Panc1 (cell line): ENCODE measurements at regions not wholly inside any gene's neighbourhood (a gene's known extent, or its start where the extent isn't known, plus 50 kb on each side); places are given as distances from the start of the nearest gene placed in this dataset.

Source experiments
- CTCF ChIP-seq: fragments of 450-650 bp; IDR thresholded peaks from 2 replicates; pipeline ENCODE4 v1.5.1; 2017; ENCODE audit warnings: mild to moderate bottlenecking
- POLR2AphosphoS5 ChIP-seq: IDR thresholded peaks from 2 replicates; pipeline ENCODE4 v1.6.1; 2012; ENCODE audit warnings: mild to moderate bottlenecking, low read depth, low read length, moderate library complexity
- SIN3A ChIP-seq: IDR thresholded peaks from 2 replicates; pipeline ENCODE4 v1.6.1; 2012; ENCODE audit warnings: low read depth, mild to moderate bottlenecking, low read length, moderate library complexity, borderline replicate concordance; ENCODE audit not compliant: insufficient read depth
- TCF7L2 ChIP-seq: IDR thresholded peaks from 2 replicates; pipeline ENCODE4 v1.6.1; 2011; ENCODE audit warnings: mild to moderate bottlenecking, low read depth, low read length, inconsistent platforms
- TF ChIP-seq, protein P1 (sequence below), 2 experiments: IDR thresholded peaks; 2 replicates each; pipeline ENCODE4 v1.6.1; 2011 to 2012; ENCODE audit warnings: low read depth in 2 of 2, control low read depth in 1 of 2, low read length in 1 of 2, mild to moderate bottlenecking in 1 of 2, moderate library complexity in 1 of 2; ENCODE audit not compliant: insufficient read depth in 1 of 2

DNA sequence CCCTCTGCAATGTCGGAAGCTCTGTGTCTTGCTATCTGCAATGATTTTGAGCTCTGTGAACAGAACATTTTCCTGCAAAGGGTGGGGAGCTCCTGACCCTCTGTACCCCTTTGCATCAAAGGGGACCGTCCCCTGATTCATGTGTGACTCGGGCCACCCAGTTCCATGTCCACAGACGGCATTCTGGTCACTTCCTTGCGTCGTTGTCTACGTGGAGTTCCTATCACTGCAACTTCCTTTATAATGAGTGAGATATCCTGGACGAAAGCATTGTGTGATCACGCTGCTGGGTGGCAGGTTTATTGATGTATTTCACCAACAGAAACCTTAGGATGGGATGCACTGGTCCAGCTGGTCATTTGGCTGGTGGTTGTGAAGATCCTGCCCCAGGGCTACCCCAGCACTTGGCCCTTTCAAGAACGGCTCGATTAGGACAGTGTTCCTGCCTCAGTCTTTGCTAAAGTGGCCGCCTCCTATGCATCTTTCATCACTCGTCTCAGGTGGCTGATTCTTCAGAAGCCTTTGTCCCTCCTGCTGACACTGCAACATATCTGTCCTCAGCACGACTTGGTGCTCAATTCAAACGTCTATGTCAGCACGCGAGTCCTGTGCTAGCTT lies 202.7 kb downstream of the ACKR3 start:
- TF ChIP-seq CTCF: no peak
- TF ChIP-seq SIN3A: no peak
- TF ChIP-seq POLR2AphosphoS5: no peak
- TF ChIP-seq, protein P1, sequence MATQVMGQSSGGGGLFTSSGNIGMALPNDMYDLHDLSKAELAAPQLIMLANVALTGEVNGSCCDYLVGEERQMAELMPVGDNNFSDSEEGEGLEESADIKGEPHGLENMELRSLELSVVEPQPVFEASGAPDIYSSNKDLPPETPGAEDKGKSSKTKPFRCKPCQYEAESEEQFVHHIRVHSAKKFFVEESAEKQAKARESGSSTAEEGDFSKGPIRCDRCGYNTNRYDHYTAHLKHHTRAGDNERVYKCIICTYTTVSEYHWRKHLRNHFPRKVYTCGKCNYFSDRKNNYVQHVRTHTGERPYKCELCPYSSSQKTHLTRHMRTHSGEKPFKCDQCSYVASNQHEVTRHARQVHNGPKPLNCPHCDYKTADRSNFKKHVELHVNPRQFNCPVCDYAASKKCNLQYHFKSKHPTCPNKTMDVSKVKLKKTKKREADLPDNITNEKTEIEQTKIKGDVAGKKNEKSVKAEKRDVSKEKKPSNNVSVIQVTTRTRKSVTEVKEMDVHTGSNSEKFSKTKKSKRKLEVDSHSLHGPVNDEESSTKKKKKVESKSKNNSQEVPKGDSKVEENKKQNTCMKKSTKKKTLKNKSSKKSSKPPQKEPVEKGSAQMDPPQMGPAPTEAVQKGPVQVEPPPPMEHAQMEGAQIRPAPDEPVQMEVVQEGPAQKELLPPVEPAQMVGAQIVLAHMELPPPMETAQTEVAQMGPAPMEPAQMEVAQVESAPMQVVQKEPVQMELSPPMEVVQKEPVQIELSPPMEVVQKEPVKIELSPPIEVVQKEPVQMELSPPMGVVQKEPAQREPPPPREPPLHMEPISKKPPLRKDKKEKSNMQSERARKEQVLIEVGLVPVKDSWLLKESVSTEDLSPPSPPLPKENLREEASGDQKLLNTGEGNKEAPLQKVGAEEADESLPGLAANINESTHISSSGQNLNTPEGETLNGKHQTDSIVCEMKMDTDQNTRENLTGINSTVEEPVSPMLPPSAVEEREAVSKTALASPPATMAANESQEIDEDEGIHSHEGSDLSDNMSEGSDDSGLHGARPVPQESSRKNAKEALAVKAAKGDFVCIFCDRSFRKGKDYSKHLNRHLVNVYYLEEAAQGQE (IDR thresholded peaks at IDR 0.05; ENCODE audit: insufficient read depth in 1 of 2, low read depth in 2 of 2, low read length in 1 of 2): no peak
- TF ChIP-seq TCF7L2: no peak
